Stimulated activated CD4-positive, alpha-beta T cell treated with anti-CD3 and anti-CD28 coated beads, Interleukin-2, amount 100 ng/mL, for 48 hours (primary cell): ENCODE measurements at regions not wholly inside any gene's neighbourhood (a gene's known extent, or its start where the extent isn't known, plus 50 kb on each side); places are given as distances from the start of the nearest gene placed in this dataset.

Experiments used
- DNase-seq, 2 donors: peaks; one replicate each; pipeline ENCODE4 v3.0.0-alpha.2; 2020

DNA sequence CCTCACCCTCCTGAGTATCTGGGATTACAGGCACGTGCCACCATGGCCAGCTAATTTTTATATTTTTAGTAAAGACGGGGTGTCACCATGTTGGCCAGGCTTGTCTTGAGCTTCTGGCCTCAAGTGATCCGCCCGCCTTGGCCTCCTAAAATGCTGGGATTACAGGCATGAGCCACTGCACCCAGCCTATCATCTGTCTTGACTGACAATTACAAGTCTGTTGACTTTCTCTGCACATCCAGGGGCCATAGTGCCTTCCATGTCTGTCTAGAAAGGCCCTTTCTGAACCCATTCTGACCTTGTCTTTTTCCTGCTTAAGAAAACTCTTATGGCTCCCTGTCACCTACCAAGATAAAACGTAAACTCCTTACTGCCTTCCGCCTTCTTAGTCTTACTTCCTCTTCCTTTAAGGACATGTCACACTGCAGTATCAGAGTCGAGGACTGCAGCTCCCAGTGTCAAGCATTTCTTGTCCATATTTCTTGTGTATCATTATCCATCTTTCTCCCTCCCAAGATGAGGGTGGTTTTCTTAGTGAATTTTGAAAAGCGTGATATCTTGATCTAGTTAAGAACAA, 49.9 kb upstream of the SHB start:
- DNase-seq, result no peak
